GM21619 (cell line): ENCODE measurements at regions not wholly inside any gene's neighbourhood (a gene's known extent, or its start where the extent isn't known, plus 50 kb on each side); places are given as distances from the start of the nearest gene placed in this dataset.
"Not testable (repeated sequence)": the region's sequence is repeated elsewhere in the genome, so short reads cannot be mapped to it uniquely, and the experiment has no call there.

Source experiments
- ATAC-seq: cut with Tn5 transposase; IDR thresholded peaks from one replicate; pipeline ENCODE4 v1.9.1; 2021; ENCODE audit not compliant: unreplicated experiment

- no peak for ATAC-seq
Measured at GRCh38 chr22:19599626-19600243, 75.5 kb upstream of the CLDN5 start.

- ATAC-seq = not testable (repeated sequence)
Measured at GRCh38 chr22:19603346-19603745, 79.1 kb upstream of the CLDN5 start.

GRCh38 chr22:19603767-19604166 is 79.6 kb upstream of the CLDN5 start:
- ATAC-seq = no peak

- no peak for ATAC-seq
Measured at GRCh38 chr22:19604711-19605268, 80.6 kb upstream of the CLDN5 start.

- no peak for ATAC-seq
Measured at GRCh38 chr22:19605508-19606331, 81.5 kb upstream of the CLDN5 start.

GRCh38 chr22:19606332-19607191 is 82.4 kb upstream of the CLDN5 start:
- ATAC-seq = no peak

GRCh38 chr22:19607192-19608002 is 83.2 kb upstream of the CLDN5 start:
- no peak for ATAC-seq

- no peak for ATAC-seq
Measured at GRCh38 chr22:19608003-19608690, 83.9 kb upstream of the CLDN5 start.

- ATAC-seq = not testable (repeated sequence)
Measured at GRCh38 chr22:19609753-19610152, 85.5 kb upstream of the CLDN5 start.

- no peak for ATAC-seq
Measured at GRCh38 chr22:19610518-19611253, 86.5 kb upstream of the CLDN5 start.

GRCh38 chr22:19611590-19611989 is 87.4 kb upstream of the CLDN5 start:
- no peak for ATAC-seq

- no peak for ATAC-seq
Measured at GRCh38 chr22:19612866-19613572, 88.8 kb upstream of the CLDN5 start.

GRCh38 chr22:19614536-19614863 is 90.3 kb upstream of the CLDN5 start:
- no peak for ATAC-seq

GRCh38 chr22:19615001-19615461 is 90.8 kb upstream of the CLDN5 start:
- no peak for ATAC-seq

GRCh38 chr22:19615867-19616581 is 91.8 kb upstream of the CLDN5 start:
- ATAC-seq = no peak

GRCh38 chr22:19619144-19620009 is 94.9 kb upstream of the SEPTIN5 start:
- peak; percentile 52 for ATAC-seq
